ENCODE measurements at regions not wholly inside any gene's neighbourhood (a gene's known extent, or its start where the extent isn't known, plus 50 kb on each side); places are given as distances from the start of the nearest gene placed in this dataset.

- Histone ChIP-seq H3K27ac (no peak overlapping the region), H2AFZ (no peak overlapping the region), H3K4me1 (ENCODE audit: insufficient read depth) (peaks cover 5% of the 10 kb centered on the region), H3K36me3 (replicated peaks; ENCODE audit: insufficient read depth, low read depth) (no peaks in the 10 kb centered on the region), H3K4me2 (no peak overlapping the region), H3K27me3 (no peaks in the 10 kb centered on the region), H3K79me2 (no peaks in the 10 kb centered on the region), H3K4me3 (no peak overlapping the region), H3K9me2 (replicated peaks; ENCODE audit: insufficient read depth) (no peaks in the 10 kb centered on the region), H4K20me1 (ENCODE audit: insufficient read depth, poor library complexity, severe bottlenecking) (no peaks in the 10 kb centered on the region), H3K9me3 (ENCODE audit: low read depth) (no peaks in the 10 kb centered on the region)
- no peak for DNase-seq (ENCODE audit: low spot score)
- no peak for TF ChIP-seq EZH2 (IDR thresholded peaks at IDR 0.05; ENCODE audit: borderline replicate concordance)
- no peak for TF ChIP-seq EZH2phosphoT487 (IDR thresholded peaks at IDR 0.05; ENCODE audit: low read depth, severe bottlenecking, unreplicated experiment)
- WGBS (ENCODE audit: low lambda C conversion rate, missing lambda C conversion rate): 90% methylated on average over 1 of the region's 1 CpG
Measured at GRCh38 chr7:136067277-136067676, 90.1 kb upstream of the MTPN start.

- WGBS (ENCODE audit: low lambda C conversion rate, missing lambda C conversion rate): 96% methylated on average over 16 of the region's 16 CpGs
- H3K79me2 ChIP-seq: no peaks in the 10 kb centered on the region
- H3K9me3 ChIP-seq (ENCODE audit: low read depth): no peaks in the 10 kb centered on the region
- TF ChIP-seq EZH2 (IDR thresholded peaks at IDR 0.05; ENCODE audit: borderline replicate concordance): no peak
- no peak for TF ChIP-seq CTCF (IDR thresholded peaks at IDR 0.05; ENCODE audit: poor library complexity)
- no peaks in the 10 kb centered on the region for H4K20me1 ChIP-seq (ENCODE audit: insufficient read depth, poor library complexity, severe bottlenecking)
- no peaks in the 10 kb centered on the region for H3K36me3 ChIP-seq (replicated peaks; ENCODE audit: insufficient read depth, low read depth)
- H3K27me3 ChIP-seq: no peaks in the 10 kb centered on the region
- peaks cover 5% of the 10 kb centered on the region for H3K4me1 ChIP-seq (ENCODE audit: insufficient read depth)
- DNase-seq (ENCODE audit: low spot score): no peak
- no peak overlapping the region for H3K27ac ChIP-seq
- H3K4me2 ChIP-seq: no peak overlapping the region
- H3K9me2 ChIP-seq (replicated peaks; ENCODE audit: insufficient read depth): no peaks in the 10 kb centered on the region
- H2AFZ ChIP-seq: no peak overlapping the region
- H3K4me3 ChIP-seq: no peak overlapping the region
Measured at GRCh38 chr7:136066304-136067143, 89.4 kb upstream of the MTPN start.

GRCh38 chr7:136064627-136065237 lies 87.6 kb upstream of the MTPN start:
- peak overlapping the region; percentile 14 for H3K27ac ChIP-seq
- no peak overlapping the region for H3K4me3 ChIP-seq
- H3K4me1 ChIP-seq (ENCODE audit: insufficient read depth): peaks cover 5% of the 10 kb centered on the region
- H3K9me3 ChIP-seq (ENCODE audit: low read depth): no peaks in the 10 kb centered on the region
- no peak overlapping the region for H2AFZ ChIP-seq
- no peaks in the 10 kb centered on the region for H3K36me3 ChIP-seq (replicated peaks; ENCODE audit: insufficient read depth, low read depth)
- H4K20me1 ChIP-seq (ENCODE audit: insufficient read depth, poor library complexity, severe bottlenecking): no peaks in the 10 kb centered on the region
- no peaks in the 10 kb centered on the region for H3K9me2 ChIP-seq (replicated peaks; ENCODE audit: insufficient read depth)
- H3K79me2 ChIP-seq: no peaks in the 10 kb centered on the region
- no peak overlapping the region for H3K4me2 ChIP-seq
- TF ChIP-seq CTCF (IDR thresholded peaks at IDR 0.05; ENCODE audit: poor library complexity): no peak
- TF ChIP-seq EZH2phosphoT487 (IDR thresholded peaks at IDR 0.05; ENCODE audit: low read depth, severe bottlenecking, unreplicated experiment): no peak
- TF ChIP-seq EZH2 (IDR thresholded peaks at IDR 0.05; ENCODE audit: borderline replicate concordance): no peak
- no peaks in the 10 kb centered on the region for H3K27me3 ChIP-seq
- no peak for DNase-seq (ENCODE audit: low spot score)

- 40% methylated on average over 4 of the region's 4 CpGs for WGBS (ENCODE audit: low lambda C conversion rate, missing lambda C conversion rate)
- H3K27ac ChIP-seq: peak overlapping the region; percentile 29
- no peak for DNase-seq (ENCODE audit: low spot score)
- no peak overlapping the region for H2AFZ ChIP-seq
- TF ChIP-seq EZH2phosphoT487 (IDR thresholded peaks at IDR 0.05; ENCODE audit: low read depth, severe bottlenecking, unreplicated experiment) (no peak), EZH2 (IDR thresholded peaks at IDR 0.05; ENCODE audit: borderline replicate concordance) (no peak), CTCF (IDR thresholded peaks at IDR 0.05; ENCODE audit: poor library complexity) (no peak)
- no peaks in the 10 kb centered on the region for H3K36me3 ChIP-seq (replicated peaks; ENCODE audit: insufficient read depth, low read depth)
- no peaks in the 10 kb centered on the region for H3K9me2 ChIP-seq (replicated peaks; ENCODE audit: insufficient read depth)
- H3K4me2 ChIP-seq: no peak overlapping the region
- H3K9me3 ChIP-seq (ENCODE audit: low read depth): no peaks in the 10 kb centered on the region
- no peaks in the 10 kb centered on the region for H4K20me1 ChIP-seq (ENCODE audit: insufficient read depth, poor library complexity, severe bottlenecking)
- H3K79me2 ChIP-seq: no peaks in the 10 kb centered on the region
- no peaks in the 10 kb centered on the region for H3K27me3 ChIP-seq
- peaks cover 5% of the 10 kb centered on the region for H3K4me1 ChIP-seq (ENCODE audit: insufficient read depth)
- H3K4me3 ChIP-seq: no peak overlapping the region
Measured at GRCh38 chr7:136064081-136064480, 86.9 kb upstream of the MTPN start.
